ENCODE measurements at regions not wholly inside any gene's neighbourhood (a gene's known extent, or its start where the extent isn't known, plus 50 kb on each side); places are given as distances from the start of the nearest gene placed in this dataset.
A peak's percentile ranks its signal among the peaks of the same experiment; 100 is the strongest.
"Not testable (repeated sequence)": the region's sequence is repeated elsewhere in the genome, so short reads cannot be mapped to it uniquely, and the experiment has no call there.

DNA sequence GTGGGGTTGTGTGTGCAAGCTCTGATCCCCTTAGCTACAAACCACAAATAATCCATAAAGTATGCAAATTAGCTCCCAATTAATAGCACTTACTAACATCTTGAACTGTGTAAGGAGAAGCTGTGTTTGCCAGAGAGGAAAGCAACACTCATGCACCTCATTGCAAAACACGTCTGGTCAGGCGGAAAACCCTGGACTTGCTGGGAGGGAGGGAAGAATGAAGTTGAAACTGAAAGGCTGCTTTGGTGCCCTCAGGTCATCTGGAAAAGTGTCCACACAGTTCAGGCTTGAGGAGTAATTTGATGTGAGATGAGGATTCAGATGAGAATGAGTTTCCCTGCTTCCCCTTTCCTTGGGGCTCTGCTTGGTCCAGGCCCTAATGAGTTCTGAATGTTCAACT, 185.5 kb upstream of the ANKRD28 start:
- peak; percentile 56 for DNase-seq (ENCODE audit: low read depth)

DNA sequence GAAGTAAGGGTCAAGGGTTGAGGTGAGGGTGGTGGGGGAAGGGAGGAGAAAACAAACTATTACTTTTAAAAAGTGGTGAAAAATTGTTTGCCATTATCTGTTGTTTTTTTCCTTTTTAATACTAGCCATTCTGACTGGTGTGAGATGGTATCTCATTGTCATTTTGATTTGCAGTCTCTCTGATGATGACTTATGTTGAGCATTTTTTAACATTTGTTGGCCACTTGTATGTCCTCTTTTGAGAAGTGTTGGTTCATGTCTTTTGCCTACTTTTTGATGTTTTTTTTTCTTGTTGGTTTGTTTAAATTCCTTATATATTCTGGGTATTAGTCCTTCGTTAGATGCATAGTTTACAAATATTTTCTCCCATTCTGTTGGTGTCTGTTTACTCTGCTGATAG, 185.9 kb upstream of the ANKRD28 start:
- DNase-seq (ENCODE audit: low read depth) = no peak

DNA sequence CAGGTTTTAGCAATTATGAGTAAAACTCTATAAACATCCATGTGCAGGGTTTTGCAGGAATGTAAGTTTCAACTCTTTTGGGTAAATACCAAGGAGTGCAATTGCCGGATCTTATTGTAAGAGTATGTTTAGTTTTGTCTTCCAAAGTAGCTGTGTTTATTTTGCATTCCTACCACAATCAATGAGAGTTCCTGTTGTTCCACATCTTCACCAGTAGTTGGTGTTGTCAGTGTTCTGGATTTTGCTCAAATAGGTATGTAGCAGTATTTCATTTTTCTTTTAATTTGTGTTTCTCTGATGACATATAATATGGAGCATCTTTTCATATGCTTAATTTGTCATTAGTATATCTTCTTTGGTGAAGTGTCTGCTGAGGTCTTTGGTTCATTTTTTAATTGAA, 185.1 kb upstream of the GALNT15 start:
- no peak for DNase-seq (ENCODE audit: low read depth)

DNA sequence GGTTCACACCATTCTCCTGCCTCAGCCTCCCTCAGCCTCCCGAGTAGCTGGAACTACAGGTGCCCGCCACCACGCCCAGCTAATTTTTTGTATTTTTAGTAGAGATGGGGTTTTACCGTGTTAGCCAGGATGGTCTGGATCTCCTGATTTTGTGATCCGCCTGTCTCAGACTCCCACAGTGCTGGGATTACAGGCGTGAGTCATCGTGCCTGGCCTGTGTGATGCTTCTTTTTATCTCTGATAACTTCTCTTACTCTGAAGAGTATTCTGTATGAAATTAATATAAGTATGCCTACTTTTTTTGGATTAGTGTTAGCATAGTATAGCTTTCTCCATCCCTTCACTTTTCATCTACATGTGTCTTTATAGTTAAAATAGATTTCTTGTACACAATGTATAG, 180.8 kb upstream of the GALNT15 start:
- DNase-seq (ENCODE audit: low read depth) = not testable (repeated sequence)

DNA sequence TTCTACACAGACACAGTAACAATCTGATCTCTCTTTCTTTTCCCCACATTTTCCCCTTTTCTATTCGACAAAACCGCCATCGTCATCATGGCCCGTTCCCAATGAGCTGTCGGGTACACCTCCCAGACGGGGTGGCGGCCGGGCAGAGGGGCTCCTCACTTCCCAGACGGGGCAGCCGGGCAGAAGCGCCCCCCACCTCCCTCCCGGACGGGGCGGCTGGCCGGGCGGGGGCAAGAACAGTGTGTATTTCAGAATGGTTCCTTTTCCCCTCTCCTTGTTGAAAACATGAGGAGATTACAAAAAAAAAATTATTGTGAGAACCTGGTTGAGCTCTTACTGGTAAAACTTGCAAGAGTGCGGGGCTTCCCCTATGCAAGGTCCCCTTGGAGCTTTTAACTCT, 178.0 kb upstream of the GALNT15 start:
- DNase-seq (ENCODE audit: low read depth) = not testable (repeated sequence)

DNA sequence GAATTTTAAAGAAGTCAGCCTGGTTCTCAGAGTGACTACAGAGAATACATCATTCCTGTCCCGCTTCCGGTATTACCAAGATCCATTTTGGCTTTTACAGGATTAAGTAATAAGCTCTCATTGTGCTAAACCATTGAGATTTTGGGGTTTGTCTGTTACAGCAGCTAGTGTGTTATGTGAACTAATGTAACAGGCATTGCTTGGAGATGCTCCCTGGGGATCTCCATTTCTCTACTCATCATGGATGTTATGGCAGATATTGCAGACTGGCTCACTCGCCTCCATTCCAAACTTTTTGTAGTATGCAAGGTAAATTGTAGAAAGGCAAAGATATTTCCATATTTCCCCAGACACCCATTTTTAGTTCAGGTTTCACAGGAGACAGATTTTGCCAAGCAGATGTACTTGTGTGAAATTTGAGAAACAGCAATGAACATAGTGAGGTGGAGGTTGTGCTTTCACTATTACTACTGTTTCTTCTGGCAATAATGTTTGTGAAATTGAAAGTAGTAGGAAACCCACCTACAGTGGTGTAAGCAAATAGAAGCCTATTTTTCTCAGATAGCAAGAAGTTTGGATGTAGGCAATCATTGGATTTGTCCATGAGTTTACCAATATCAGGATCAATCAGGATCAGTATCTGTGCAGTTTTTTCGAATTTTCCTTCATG, 177.1 kb upstream of the GALNT15 start:
- no peak for DNase-seq (ENCODE audit: low read depth)

DNA sequence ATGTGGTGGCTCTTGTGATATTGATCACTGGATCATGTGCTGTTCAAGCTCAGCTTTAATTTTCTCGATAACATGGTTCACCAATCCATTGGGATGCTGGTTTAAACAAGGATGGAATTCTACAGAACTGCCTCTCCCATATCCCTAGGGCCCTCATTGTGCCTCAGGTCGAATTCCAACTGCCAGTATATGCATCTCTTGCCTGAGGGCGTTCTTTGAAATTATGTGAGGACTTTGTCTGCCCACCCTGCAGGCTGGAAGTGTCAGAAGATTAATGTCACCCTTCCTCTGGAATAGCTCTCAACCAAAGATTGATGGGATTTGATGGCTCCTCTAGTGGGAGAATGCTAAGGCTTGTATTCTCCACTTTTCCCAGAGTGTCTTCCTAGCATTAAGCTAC, 175.6 kb upstream of the GALNT15 start:
- no peak for DNase-seq (ENCODE audit: low read depth)

DNA sequence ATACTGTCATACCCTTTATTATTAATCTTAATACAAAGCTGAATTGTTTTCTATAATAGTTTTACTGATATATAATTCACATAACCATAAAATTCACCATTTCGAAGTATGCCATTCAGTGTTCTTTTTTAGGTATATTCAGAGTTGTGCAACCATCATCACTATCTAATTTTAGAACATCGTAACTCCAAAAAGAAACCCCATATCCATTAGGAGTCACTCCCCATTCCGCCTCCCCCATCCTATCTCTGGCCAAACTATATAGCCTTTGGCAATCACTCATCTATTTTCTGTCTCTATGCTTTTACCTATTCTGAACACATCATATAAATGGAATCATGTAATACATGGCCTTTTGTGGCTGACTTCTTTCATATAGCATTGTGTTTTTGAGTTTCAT, 169.7 kb upstream of the GALNT15 start:
- no peak for DNase-seq (ENCODE audit: low read depth)

DNA sequence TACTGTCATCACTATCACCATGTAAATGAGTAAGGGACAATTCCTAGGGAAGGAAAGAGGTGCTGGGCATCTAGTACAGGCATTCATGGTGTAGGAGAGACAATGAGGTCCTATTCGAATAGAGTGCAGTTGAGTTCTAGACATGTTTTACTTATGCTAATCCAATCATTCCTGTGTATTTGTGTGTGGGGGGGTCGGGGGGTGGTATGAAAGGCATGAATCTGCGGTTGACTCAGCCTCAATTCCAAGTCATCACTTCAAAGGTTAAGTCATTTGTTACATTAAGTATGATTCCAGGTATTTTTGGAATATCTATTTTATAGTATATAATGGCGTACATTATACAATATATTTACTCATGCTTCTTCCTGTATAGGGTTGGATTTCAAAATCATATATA, 163.1 kb upstream of the GALNT15 start:
- DNase-seq (ENCODE audit: low read depth) = no peak

DNA sequence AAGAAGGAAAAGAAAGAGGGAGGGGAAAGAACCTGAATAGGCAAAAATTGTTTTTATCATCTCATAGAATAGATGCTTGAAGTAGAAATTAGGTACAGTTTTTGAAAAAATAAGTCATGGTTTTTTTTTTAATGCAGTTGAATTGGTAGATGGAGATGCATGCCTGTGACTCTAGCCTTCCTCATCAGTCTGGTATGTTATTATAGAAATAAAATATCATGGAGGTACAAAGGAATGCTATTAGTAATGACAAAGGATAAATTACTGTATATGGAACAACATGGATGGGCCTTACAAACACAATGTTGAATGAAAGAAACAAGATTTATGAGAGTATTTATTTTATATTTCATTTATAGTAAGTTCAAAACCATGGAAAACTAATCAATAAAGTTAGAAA, 162.4 kb upstream of the GALNT15 start:
- no peak for DNase-seq (ENCODE audit: low read depth)

DNA sequence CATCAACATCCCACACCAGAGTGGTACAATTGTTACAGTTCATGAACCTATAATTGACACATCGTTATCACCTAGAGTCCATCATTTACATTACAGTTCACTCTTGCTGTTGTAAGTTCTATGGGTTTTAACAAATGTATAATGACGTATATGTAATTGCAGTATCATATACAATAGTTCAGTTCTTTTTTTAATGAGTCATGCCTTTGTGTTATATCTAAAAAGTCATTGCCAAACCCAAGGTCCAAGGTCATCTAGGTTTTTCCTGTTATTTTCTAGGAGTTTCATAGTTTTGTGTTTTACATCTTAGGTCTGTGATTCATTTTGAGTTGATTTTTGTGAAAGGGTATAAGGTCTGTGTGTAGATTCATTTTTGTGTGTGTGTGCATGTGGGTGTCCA, 160.9 kb upstream of the GALNT15 start:
- DNase-seq (ENCODE audit: low read depth) = no peak

DNA sequence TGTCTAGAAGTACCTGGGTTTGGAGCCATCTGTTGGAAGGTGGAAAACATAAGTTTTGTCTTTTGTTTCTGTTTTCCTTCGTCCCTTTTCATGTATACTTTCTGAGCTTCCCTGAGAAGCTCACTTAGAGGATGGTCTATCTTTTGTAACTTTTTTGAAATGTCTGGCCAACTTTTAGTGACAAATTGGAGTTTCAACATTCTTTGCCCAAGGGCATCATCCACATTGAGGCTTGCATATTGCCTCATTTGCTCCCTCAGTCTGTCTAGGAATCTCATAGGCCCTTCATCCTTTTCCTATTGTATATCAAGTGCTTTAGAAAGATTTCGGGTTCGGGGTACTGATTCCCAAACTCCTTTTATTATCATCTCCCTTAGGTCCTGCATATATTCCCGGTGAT, 152.7 kb upstream of the GALNT15 start:
- not testable (repeated sequence) for DNase-seq (ENCODE audit: low read depth)

DNA sequence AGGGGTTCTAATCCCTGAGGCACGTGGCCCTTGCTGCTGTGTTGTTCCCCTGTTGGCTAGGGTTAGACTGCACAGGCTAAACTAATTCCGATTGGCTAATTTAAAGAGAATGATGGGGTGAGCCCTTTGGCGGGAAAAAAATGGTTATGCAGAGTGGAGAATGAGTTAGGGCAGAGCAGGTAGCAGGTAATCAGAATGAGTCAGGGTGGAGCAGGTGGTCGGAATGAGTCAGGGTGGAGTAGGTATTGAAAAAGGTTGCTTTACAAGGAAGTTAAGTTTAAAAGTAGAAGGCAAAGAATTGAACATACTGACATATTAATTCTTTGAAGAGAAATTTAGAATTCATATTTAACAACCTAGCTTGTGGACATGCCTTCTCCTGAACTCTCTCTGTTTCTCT, 150.6 kb upstream of the GALNT15 start:
- DNase-seq (ENCODE audit: low read depth) = not testable (repeated sequence)

DNA sequence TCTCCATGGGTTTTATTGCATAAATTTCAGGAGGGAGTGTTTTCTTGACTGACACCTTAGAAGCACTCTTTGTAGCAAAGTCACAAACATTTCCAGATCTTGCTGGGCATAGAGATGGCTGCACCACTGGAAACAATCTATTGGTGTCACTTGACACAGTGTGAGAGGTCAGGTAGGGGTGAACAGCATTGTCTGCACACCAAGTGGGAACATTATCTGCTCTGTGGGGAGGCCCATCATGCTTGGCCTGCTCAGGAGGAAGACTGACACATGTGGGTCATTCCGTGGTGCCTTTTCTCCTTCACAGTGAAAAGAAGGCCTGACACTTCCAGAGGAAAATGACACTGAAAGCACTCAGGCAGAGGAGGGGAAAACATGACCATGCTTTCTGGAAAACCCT, 149.9 kb upstream of the GALNT15 start:
- no peak for DNase-seq (ENCODE audit: low read depth)

DNA sequence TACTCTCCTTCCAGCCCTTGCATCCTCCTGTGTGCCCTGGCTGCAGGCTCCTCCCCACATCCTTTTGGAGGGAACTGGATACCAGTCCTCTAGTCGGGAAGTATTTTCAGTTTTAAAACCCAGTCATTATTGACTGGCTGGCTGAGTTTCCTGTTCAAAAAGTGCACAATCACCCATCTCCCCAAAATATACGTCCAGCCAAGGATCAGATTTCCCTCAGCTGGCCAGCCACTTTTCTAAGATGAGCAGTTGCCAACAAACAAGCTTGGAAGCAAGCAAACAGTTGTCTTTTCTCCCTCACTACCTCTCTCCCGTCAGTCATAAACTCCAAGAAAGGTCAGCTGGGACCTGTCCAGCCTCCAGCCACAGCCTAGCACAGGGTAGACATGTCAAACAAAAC, 147.7 kb upstream of the GALNT15 start:
- peak; percentile 84 for DNase-seq (ENCODE audit: low read depth)

DNA sequence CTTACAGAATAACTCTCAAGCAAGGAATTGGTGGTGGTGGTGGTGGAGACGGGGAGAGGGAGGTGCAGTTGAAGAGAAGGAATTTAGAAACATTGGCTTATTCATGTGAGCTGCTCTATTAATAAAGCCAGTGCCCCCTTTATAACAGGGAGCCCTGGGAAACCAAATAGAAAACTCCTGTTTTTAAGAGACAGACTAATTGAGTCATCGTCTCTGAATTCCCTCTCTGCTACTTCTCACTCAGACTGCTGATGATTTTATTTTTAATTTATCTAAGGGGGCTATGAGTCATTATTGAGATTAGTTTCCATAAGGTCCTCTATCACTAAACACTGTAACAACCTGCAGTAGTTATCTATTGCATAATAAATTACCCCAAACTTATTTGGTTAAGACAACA, 145.9 kb upstream of the GALNT15 start:
- peak; percentile 33 for DNase-seq (ENCODE audit: low read depth)

DNA sequence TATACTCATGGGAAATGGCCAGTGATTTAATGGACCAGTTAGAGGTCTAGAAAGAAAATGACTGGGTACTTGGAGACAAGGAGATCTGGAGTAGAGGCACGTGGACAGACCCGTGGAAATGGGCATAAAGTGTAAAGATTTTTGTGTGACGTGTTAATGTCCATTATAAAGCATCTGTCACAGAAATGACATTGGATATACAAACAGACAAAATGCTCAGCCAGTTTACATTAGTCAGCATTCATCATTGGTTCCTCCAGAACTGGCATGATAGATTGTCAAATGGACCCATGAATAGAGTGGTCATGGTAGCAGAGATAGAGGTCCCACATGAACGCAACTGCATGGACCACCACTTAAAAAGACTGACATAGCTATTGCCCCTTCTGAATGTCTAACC, 144.1 kb upstream of the GALNT15 start:
- no peak for DNase-seq (ENCODE audit: low read depth)

DNA sequence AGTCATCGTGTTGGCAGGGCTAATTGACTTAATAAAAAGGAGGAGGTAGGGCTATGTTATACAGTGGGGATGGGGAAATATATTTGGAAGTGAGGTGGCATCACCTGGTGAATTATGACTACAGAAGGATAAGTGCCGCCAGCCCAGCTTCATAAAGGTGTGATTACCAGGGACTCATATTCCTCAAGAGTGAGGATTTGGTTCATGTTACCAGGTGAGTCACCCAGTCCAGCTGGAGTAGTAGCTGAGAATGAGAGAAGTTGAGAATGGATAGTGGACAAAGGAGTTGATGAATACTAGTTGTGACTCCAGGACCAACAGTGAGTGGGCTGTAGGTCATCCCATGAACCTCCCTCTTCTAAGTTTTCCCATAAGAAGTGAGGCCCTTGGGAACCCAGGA, 143.0 kb upstream of the GALNT15 start:
- no peak for DNase-seq (ENCODE audit: low read depth)

DNA sequence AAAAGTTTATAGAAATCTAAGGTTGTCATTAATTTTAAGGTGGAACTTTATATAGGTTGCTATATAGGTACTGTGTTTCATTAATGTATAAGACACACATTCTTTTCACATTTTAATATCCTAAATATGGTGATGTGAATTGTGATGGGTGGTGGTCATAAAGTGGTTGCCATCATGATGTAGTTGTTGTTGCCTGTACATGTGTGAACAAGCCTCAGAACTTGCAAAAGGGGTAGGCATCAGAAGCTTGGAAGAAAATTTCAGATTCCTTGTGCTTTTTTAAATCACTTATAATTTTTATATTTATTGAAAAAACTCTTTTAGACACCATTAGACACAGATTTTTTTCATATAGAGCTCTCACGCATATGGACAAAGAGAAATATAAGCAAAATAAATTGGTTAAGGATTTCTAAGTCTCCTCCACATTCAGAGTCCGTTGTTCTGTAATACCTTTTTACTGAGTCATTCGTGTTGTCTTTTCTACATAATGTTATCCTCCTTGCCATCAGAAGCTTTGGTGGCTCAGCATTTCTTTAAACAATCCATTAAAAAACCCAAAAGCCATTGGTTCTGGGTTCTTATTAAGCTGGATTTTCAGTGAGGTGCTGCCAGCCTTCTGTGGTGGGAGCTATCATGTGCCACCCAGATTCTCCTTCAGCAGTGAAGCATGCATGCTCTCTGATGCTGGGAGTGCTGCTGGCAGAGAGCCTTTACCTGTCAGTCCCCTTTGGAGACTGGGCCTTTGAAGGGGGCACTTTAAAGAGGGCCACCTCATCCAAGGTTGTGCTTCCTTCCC, 140.4 kb upstream of the GALNT15 start:
- no peak for DNase-seq (ENCODE audit: low read depth)

DNA sequence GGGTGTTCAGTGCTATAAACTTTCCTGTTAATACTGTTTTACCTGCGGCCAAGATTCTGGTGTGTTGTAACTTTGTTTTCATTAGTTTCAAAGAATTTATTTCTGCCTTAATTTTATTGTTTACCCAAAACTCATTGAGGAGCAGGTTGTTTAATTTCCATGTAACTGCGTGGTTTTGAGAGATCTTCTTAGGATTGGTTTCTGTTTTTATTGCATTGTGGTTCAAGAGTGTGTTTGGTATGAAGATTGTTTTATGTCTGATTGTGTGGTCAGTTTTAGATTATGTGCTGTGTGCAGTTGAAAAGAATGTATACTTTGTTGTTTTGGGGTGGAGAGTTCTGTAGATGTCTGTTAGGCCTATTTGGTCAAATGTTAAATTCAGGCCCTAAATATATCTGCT, 133.5 kb upstream of the GALNT15 start:
- DNase-seq (ENCODE audit: low read depth) = no peak

DNA sequence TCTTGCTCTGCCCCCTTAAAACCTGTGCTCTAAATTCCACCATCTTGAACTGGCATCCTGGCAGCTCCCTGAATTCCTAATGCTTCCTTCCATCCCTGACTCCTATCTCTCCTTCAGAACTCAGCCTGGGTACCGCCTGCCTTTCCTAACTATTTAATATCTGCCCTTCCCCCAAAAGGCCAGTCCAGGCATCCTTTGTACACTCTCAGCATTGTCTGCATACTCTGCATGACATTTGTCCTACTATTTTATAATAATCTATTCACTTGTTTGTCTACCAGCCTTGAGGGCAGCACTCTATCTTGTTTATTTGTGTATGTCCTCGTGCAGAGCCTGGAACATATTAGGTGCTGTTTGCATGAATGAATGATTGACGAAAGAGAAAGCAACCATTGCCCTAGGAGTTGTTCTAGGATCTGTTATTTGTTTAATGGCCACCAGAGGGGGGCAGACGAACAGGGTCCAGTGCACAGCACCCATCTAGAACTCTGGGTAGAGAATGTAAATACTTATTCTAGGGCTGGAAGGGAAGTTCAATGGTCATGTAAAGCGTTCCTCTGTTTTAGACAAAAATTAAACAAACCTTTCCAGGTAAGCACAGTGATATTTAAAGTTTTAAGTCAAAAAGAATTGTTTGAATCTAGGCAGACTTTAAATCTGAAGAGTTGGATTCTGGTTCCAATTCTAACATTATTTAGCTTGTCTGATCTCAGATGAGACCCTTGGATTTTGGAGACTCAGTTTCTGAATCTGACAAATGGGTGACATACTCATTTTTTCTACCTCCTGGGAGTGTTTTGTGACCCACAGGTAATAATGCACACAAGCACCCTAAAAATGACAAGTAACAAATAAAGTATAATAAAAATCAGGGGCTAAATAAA, 125.8 kb upstream of the GALNT15 start:
- peak; percentile 81 for DNase-seq (ENCODE audit: low read depth)
